Nephron progenitor cell (in vitro differentiated cells): ENCODE measurements at regions not wholly inside any gene's neighbourhood (a gene's known extent, or its start where the extent isn't known, plus 50 kb on each side); places are given as distances from the start of the nearest gene placed in this dataset.

Experiments used
- DNase-seq: peaks from one replicate; pipeline ENCODE4 v3.0.0; 2021
- H3K27ac Mint-ChIP-seq: 2 replicates; pipeline ENCODE4 v1.8.0; 2021; ENCODE audit warnings: mild to moderate bottlenecking, moderate library complexity, mixed read lengths
- H3K27me3 Mint-ChIP-seq: 2 replicates; pipeline ENCODE4 v1.8.0; 2021; ENCODE audit warnings: mild to moderate bottlenecking, low read depth, mixed read lengths; ENCODE audit not compliant: poor library complexity
- H3K36me3 Mint-ChIP-seq: 2 replicates; pipeline ENCODE4 v1.8.0; 2021; ENCODE audit warnings: low read depth, mixed read lengths
- H3K4me1 Mint-ChIP-seq: 2 replicates; pipeline ENCODE4 v1.8.0; 2021; ENCODE audit warnings: mixed read lengths
- H3K4me3 Mint-ChIP-seq: 2 replicates; pipeline ENCODE4 v1.8.0; 2021; ENCODE audit warnings: mild to moderate bottlenecking, moderate library complexity, mixed read lengths
- H3K9me3 Mint-ChIP-seq: 2 replicates; pipeline ENCODE4 v1.8.0; 2021; ENCODE audit warnings: mild to moderate bottlenecking, moderate library complexity, mixed read lengths
- TF ChIP-seq, protein P1 (sequence below): fragments of 200-600 bp; sonication (generic); IDR thresholded peaks from 2 replicates; pipeline ENCODE4 v1.5.0; 2021; ENCODE audit warnings: antibody characterized with exemption

- TF ChIP-seq, protein P1, sequence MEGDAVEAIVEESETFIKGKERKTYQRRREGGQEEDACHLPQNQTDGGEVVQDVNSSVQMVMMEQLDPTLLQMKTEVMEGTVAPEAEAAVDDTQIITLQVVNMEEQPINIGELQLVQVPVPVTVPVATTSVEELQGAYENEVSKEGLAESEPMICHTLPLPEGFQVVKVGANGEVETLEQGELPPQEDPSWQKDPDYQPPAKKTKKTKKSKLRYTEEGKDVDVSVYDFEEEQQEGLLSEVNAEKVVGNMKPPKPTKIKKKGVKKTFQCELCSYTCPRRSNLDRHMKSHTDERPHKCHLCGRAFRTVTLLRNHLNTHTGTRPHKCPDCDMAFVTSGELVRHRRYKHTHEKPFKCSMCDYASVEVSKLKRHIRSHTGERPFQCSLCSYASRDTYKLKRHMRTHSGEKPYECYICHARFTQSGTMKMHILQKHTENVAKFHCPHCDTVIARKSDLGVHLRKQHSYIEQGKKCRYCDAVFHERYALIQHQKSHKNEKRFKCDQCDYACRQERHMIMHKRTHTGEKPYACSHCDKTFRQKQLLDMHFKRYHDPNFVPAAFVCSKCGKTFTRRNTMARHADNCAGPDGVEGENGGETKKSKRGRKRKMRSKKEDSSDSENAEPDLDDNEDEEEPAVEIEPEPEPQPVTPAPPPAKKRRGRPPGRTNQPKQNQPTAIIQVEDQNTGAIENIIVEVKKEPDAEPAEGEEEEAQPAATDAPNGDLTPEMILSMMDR: no peak
- no peaks in the 10 kb centered on the region for H3K27me3 Mint-ChIP-seq
- no peaks in the 10 kb centered on the region for H3K9me3 Mint-ChIP-seq
- H3K36me3 Mint-ChIP-seq: no peaks in the 10 kb centered on the region
- DNase-seq: no peak
- H3K4me1 Mint-ChIP-seq: peaks cover 8% of the 10 kb centered on the region
- H3K27ac Mint-ChIP-seq: no peak overlapping the region
- no peak overlapping the region for H3K4me3 Mint-ChIP-seq
Measured at GRCh38 chr9:26054600-26055520, 376.6 kb upstream of the TUSC1 start.

DNA sequence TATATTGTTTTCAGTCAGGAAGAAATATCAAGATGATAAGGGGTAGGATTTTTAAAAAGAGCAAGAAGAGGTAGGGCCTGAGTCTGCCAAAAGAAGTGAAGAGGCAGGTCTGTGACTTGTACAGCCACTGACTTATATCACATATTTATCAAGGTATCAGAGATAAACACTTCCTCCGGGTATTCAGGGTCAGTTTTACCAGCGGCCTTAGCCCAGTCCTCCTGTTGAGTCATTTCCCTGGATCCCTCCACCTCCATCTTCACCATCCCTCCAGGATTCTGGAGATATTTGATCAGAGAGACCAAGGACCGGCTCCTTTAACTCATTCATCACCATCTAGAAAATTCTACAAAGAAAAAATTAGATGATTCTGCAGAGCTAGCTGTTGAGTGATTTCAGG is 375.7 kb upstream of the TUSC1 start:
- H3K4me3 Mint-ChIP-seq: no peak overlapping the region
- H3K27me3 Mint-ChIP-seq: no peaks in the 10 kb centered on the region

GRCh38 chr9:26043431-26043830 is 365.2 kb upstream of the TUSC1 start:
- TF ChIP-seq, protein P1: no peak
- Mint-ChIP-seq H3K4me3 (no peak overlapping the region), H3K36me3 (no peaks in the 10 kb centered on the region), H3K9me3 (peaks cover 14% of the 10 kb centered on the region), H3K4me1 (no peaks in the 10 kb centered on the region), H3K27ac (no peak overlapping the region), H3K27me3 (no peaks in the 10 kb centered on the region)
- no peak for DNase-seq

More for the DNA sequence above, 375.7 kb upstream of the TUSC1 start:
- peaks cover 8% of the 10 kb centered on the region for H3K4me1 Mint-ChIP-seq
- no peaks in the 10 kb centered on the region for H3K36me3 Mint-ChIP-seq
- no peaks in the 10 kb centered on the region for H3K9me3 Mint-ChIP-seq
- no peak for DNase-seq
- TF ChIP-seq, protein P1: no peak
- H3K27ac Mint-ChIP-seq: no peak overlapping the region

DNA sequence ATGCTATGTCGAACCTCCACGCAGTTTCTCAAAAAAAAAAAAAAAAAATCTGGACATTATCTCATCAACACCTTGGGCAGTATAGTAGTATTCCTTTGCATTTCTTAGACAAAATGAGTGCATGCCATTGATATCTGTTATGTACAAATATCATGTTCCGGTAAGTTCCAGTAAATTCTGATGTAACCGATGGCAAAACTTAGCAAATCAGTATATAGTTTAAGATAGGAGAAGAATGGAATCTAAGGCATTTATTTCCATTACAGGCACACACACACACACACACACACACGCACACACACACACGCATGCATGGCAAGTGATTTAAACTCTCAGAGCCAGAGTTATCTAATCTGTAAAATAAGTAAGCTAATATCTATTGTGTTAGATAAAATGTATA is 356.5 kb upstream of the TUSC1 start:
- H3K4me3 Mint-ChIP-seq: no peak overlapping the region
- no peaks in the 10 kb centered on the region for H3K36me3 Mint-ChIP-seq
- TF ChIP-seq, protein P1: no peak
- peaks cover 6% of the 10 kb centered on the region for H3K9me3 Mint-ChIP-seq
- H3K27me3 Mint-ChIP-seq: no peaks in the 10 kb centered on the region
- peaks cover 4% of the 10 kb centered on the region for H3K4me1 Mint-ChIP-seq
- DNase-seq: no peak
- H3K27ac Mint-ChIP-seq: no peak overlapping the region

GRCh38 chr9:26033336-26033735 is 355.1 kb upstream of the TUSC1 start:
- DNase-seq: no peak
- Mint-ChIP-seq H3K27ac (no peak overlapping the region), H3K4me1 (peaks cover 4% of the 10 kb centered on the region), H3K4me3 (no peak overlapping the region), H3K9me3 (no peaks in the 10 kb centered on the region), H3K27me3 (no peaks in the 10 kb centered on the region), H3K36me3 (no peaks in the 10 kb centered on the region)
- TF ChIP-seq, protein P1: no peak
